Adrenal gland (tissue), 9 donors: ENCODE measurements at regions not wholly inside any gene's neighbourhood (a gene's known extent, or its start where the extent isn't known, plus 50 kb on each side); places are given as distances from the start of the nearest gene placed in this dataset.
"Not testable (repeated sequence)": the region's sequence is repeated elsewhere in the genome, so short reads cannot be mapped to it uniquely, and the experiment has no call there.

ENCODE experiments used
- DNase-seq, 7 donors: peaks; one replicate each; pipeline ENCODE4 v3.0.0-alpha.2; 2019 to 2020
- H3K27ac ChIP-seq, 5 donors: fragments of 200-600 bp; sonication (generic) in 4 of 5; 1 replicate in 3 of 5; 2 replicates in 2 of 5; pipeline versions ENCODE4 v1.5.1 to v1.8.0; 2016 to 2020; ENCODE audit warnings: mild to moderate bottlenecking in 1 of 5
- H3K27me3 ChIP-seq: fragments of 200-600 bp; 2 replicates; pipeline ENCODE4 v1.8.0; 2021
- H3K36me3 ChIP-seq, 2 donors: fragments of 200-600 bp; replicated peaks in 1 of 2; 1 replicate in 1 of 2; 2 replicates in 1 of 2; pipeline versions ENCODE4 v1.5.1 to v1.8.0; 2018 to 2022
- H3K4me1 ChIP-seq, 2 donors: fragments of 200-600 bp; replicated peaks in 1 of 2; 1 replicate in 1 of 2; 2 replicates in 1 of 2; pipeline versions ENCODE4 v1.5.1 to v1.8.0; 2018 to 2021
- H3K4me3 ChIP-seq, 4 donors: fragments of 200-600 bp; sonication (generic) in 3 of 4; one replicate each; pipeline ENCODE4 v1.5.1; 2016 to 2018
- H3K9me3 ChIP-seq, 3 donors: fragments of 200-600 bp; sonication (generic) in 1 of 3; replicated peaks in 1 of 3; 1 replicate in 2 of 3; 2 replicates in 1 of 3; pipeline versions ENCODE4 v1.5.1 to v1.8.0; 2016 to 2021
- POLR2A ChIP-seq, 2 donors: fragments of 450-650 bp; IDR thresholded peaks; one replicate each; pipeline ENCODE4 v1.6.1; 2017; ENCODE audit warnings: antibody characterized with exemption in 2 of 2, mild to moderate bottlenecking in 2 of 2, moderate library complexity in 1 of 2
- WGBS, 4 donors: extraction: QIAGEN DNeasy Blood & Tissue Kit in 2 of 4; methylation state at CpG; one replicate each; pipeline versions ENCODE4 v1.1.5 to v1.1.7; 2013 to 2017; 5-methylcytosine and 5-hydroxymethylcytosine counted together
- intact Hi-C, 2 donors: fragments of 100-400 bp; cut with DNase I; formaldehyde crosslinking; loops; one replicate each; pipeline versions ENCODE4 v1.14.1 to v1.15.0; 2022 to 2023
- TF ChIP-seq, protein P1 (sequence below), 6 experiments: fragments of 450-650 bp in 4 of 6; fragments of 200-600 bp in 2 of 6; sonication (generic) in 1 of 6; IDR thresholded peaks; 1 replicate in 5 of 6; 2 replicates in 1 of 6; pipeline versions ENCODE4 v1.5.1 to v1.8.0; 2016 to 2021; ENCODE audit warnings: antibody characterized with exemption in 6 of 6, mild to moderate bottlenecking in 2 of 6, moderate library complexity in 1 of 6
- donor health status: healthy with polysubstance abuse.
- donor health status: Bipolar disorder and iron deficiency.
- donor health status: DM: yes; HTN: yes; CAD: no.
- donor health status: DM: no; HTN: no; CAD: no.
- donor health status: DM: no; HTN: no; CAD: no.

DNA sequence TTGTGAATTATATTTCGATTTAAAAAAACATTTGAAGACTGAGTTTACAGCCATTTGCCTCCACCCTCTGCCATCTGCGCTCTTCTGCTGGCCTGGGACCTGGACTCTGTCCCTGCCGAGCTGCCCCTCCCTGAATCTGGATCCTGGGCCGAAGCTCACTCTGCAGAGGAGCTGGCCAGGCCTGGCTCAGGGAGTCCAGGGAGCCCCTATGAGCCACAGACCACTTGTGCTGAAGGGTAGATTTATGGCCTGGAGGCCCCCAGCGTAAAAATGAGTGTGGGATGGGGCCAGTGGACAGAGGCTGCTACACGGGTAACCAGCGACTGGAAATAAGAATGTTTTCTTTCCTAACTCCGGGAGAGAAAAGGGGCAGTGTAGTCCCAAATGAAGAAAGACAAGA is 129.8 kb downstream of the FGF18 start:
- Histone ChIP-seq H3K4me1 (no peaks in the 10 kb centered on the region), H3K9me3 (no peaks in the 10 kb centered on the region), H3K4me3 (no peak overlapping the region), H3K36me3 (no peaks in the 10 kb centered on the region), H3K27me3 (no peaks in the 10 kb centered on the region), H3K27ac (no peak overlapping the region)
- WGBS, 4 donors, result 64 to 74% (median 71%) methylated on average over 8 of the region's 8 CpGs
- intact Hi-C loops, result no loop called here
- no peak for DNase-seq
- TF ChIP-seq POLR2A (IDR thresholded peaks at IDR 0.05), result no peak
- TF ChIP-seq, protein P1, sequence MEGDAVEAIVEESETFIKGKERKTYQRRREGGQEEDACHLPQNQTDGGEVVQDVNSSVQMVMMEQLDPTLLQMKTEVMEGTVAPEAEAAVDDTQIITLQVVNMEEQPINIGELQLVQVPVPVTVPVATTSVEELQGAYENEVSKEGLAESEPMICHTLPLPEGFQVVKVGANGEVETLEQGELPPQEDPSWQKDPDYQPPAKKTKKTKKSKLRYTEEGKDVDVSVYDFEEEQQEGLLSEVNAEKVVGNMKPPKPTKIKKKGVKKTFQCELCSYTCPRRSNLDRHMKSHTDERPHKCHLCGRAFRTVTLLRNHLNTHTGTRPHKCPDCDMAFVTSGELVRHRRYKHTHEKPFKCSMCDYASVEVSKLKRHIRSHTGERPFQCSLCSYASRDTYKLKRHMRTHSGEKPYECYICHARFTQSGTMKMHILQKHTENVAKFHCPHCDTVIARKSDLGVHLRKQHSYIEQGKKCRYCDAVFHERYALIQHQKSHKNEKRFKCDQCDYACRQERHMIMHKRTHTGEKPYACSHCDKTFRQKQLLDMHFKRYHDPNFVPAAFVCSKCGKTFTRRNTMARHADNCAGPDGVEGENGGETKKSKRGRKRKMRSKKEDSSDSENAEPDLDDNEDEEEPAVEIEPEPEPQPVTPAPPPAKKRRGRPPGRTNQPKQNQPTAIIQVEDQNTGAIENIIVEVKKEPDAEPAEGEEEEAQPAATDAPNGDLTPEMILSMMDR (IDR thresholded peaks at IDR 0.05), result no peak

DNA sequence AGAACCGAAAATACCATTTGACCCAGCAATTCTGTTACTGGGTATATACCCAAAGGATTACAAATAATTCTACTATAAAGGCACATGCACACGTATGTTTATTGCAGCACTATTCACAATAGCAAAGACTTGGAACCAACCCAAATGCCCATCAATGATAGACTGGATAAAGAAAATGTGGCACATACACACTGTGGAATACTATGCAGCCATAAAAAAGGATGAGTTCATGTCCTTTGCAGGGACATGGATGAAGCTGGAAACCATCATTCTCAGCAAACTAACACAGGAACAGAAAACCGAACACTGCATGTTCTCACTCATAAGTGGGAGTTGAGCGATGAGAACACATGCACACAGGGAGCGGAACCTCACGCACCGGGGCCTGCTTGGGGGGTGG is 134.4 kb downstream of the FGF18 start:
- DNase-seq, H3K27ac ChIP-seq, H3K4me3 ChIP-seq, H3K27me3 ChIP-seq, intact Hi-C loops, H3K4me1 ChIP-seq, H3K36me3 ChIP-seq, H3K9me3 ChIP-seq: not testable (repeated sequence)
- WGBS, 4 donors, result 86 to 92% (median 89%) methylated on average over 7 of the region's 7 CpGs

DNA sequence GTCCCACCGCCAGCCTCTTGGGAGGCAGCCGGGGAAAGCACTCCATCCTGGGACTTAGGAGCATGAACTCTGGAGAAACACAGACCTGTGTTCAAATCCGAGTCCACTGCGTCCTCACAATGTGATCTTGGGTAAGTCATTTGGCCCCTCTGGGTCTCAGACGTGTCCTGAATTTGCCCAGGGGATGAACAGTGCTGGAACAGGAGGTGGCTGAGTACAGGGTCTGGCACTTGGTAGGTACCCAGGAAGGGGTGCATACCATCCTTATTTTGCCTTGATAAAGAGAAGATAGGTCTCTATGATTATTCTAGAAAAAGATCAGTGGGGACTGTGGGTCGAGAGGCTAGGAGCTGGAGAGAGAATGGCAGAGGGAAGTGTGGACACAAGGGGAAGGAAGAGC is 135.7 kb downstream of the FGF18 start:
- no peak for TF ChIP-seq POLR2A (IDR thresholded peaks at IDR 0.05)
- TF ChIP-seq, protein P1 (IDR thresholded peaks at IDR 0.05), result no peak
- Histone ChIP-seq H3K27ac (no peak overlapping the region), H3K9me3 (no peaks in the 10 kb centered on the region), H3K36me3 (no peaks in the 10 kb centered on the region), H3K27me3 (no peaks in the 10 kb centered on the region), H3K4me1 (no peaks in the 10 kb centered on the region), H3K4me3 (no peak overlapping the region)
- WGBS, 4 donors, result 68 to 80% (median 72%) methylated on average over 6 of the region's 6 CpGs
- intact Hi-C loops, result no loop called here
- no peak for DNase-seq

DNA sequence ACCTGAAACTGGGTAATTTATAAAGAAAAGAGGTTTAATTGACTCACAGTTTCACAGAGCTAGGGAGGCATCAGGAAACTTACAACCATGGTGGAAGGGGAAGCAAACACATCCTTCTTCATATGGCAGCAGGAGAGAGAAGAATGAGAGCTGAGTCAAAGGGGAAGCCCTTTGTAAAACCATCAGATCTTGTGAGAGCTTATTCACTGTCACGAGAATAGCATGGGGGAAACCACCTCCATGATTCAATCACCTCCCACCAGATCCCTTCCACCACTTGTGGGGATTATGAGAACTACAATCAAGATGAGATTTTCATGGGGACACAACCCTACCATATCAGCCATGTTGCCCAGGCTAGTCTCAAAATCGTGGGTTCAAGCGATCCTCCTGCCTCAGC is 143.4 kb downstream of the FGF18 start:
- H3K27me3 ChIP-seq, result no peaks in the 10 kb centered on the region
- no peak for TF ChIP-seq POLR2A (IDR thresholded peaks at IDR 0.05)
- TF ChIP-seq, protein P1 (IDR thresholded peaks at IDR 0.05), result no peak
- 71 to 84% (median 76%) methylated on average over 3 of the region's 3 CpGs for WGBS, 4 donors
- intact Hi-C loops, result no loop called here
- H3K4me3 ChIP-seq, result no peak overlapping the region
- H3K4me1 ChIP-seq, result no peaks in the 10 kb centered on the region
- DNase-seq, result no peak
- H3K9me3 ChIP-seq, result no peaks in the 10 kb centered on the region
- no peaks in the 10 kb centered on the region for H3K36me3 ChIP-seq
- H3K27ac ChIP-seq, result no peak overlapping the region

DNA sequence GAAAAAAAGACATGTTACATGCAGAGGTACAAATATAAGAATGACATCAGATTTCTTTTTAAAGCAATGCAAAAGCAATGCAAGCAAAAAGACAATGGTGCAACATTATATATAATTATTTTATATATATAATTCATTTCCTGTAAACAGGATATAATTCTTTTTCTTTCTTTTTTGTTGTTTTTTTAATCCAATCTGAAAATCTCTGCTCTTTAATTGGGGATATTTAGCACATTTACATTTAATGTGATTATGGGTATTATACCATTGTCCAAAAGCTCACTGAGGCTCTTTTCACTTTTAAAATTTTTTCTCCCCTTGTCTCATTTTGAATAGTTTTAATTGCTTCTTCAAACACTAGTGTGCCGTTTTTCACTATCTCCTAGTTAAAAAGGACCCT is 148.9 kb downstream of the FGF18 start:
- Histone ChIP-seq H3K36me3 (no peaks in the 10 kb centered on the region), H3K4me1 (no peaks in the 10 kb centered on the region), H3K27me3 (no peaks in the 10 kb centered on the region), H3K4me3 (no peak overlapping the region), H3K9me3 (no peaks in the 10 kb centered on the region), H3K27ac (no peak overlapping the region)
- TF ChIP-seq, protein P1 (IDR thresholded peaks at IDR 0.05), result no peak
- no peak for TF ChIP-seq POLR2A (IDR thresholded peaks at IDR 0.05)
- intact Hi-C loops, result no loop called here
- DNase-seq, result no peak
- 70 to 77% (median 73%) methylated on average over 1 of the region's 1 CpG for WGBS, 4 donors
